A549 (cell line): ENCODE measurements at regions not wholly inside any gene's neighbourhood (a gene's known extent, or its start where the extent isn't known, plus 50 kb on each side); places are given as distances from the start of the nearest gene placed in this dataset.

ENCODE experiments used
- ATAC-seq, 2 experiments: fragments of 200-7000 bp in 1 of 2; fragments of >200 bp in 1 of 2; cut with Nextera tagmentation in 1 of 2; cut with Tn5 transposase in 1 of 2; 3 replicates each; pipeline versions ENCODE4 v1.8.0 to v1.9.1; 2018 to 2020; ENCODE audit warnings: mild to moderate bottlenecking in 1 of 2, moderate library complexity in 1 of 2
- CTCF ChIA-PET: fragments of 300-600 bp; sonication (Branson Sonifier 250); formaldehyde crosslinking; extraction: SDS; loops from one replicate; lab custom pipeline; 2021; ENCODE audit warnings: antibody characterized with exemption, inconsistent platforms; lab: Yijun Ruan, JAX
- POLR2A ChIA-PET: fragments of 350-600 bp; formaldehyde crosslinking; extraction: SDS; loops from one replicate; lab custom pipeline; 2021; ENCODE audit warnings: antibody characterized with exemption, inconsistent platforms; lab: Yijun Ruan, JAX
- DNase-seq, 2 experiments: peaks; one replicate each; pipeline versions ENCODE4 v3.0.0 to v3.0.0-alpha.2; 2011 to 2016; ENCODE audit warnings: low read depth in 1 of 2, low spot score in 1 of 2
- FAIRE-seq: peaks from 2 replicates; lab custom pipeline; 2011; peaks lifted over from hg19 to GRCh38; lab: Jason Lieb, UNC
- H3K27ac ChIP-seq, 2 experiments: fragments of >200 bp; sonication (Bioruptor Twin); formaldehyde crosslinking; 3 replicates each; pipeline ENCODE4 v1.5.1; 2016 to 2017
- H3K4me1 ChIP-seq: fragments of >200 bp; sonication (Bioruptor Twin); formaldehyde crosslinking; 3 replicates; pipeline ENCODE4 v1.6.1; 2016
- H3K4me2 ChIP-seq: fragments of >200 bp; sonication (Bioruptor Twin); formaldehyde crosslinking; 3 replicates; pipeline ENCODE4 v1.6.1; 2016
- H3K4me3 ChIP-seq: fragments of >200 bp; sonication (Bioruptor Twin); formaldehyde crosslinking; 3 replicates; pipeline ENCODE4 v1.5.1; 2016
- H3K9me3 ChIP-seq: fragments of >200 bp; sonication (Bioruptor Twin); formaldehyde crosslinking; 3 replicates; pipeline ENCODE4 v1.6.1; 2016
- ATOH8 ChIP-seq: fragments of 250-450 bp; sonication (Bioruptor Pico); IDR thresholded peaks from 2 replicates; pipeline ENCODE4 v1.5.0; 2020; ENCODE audit warnings: low read depth, mild to moderate bottlenecking, moderate library complexity
- CBX2 ChIP-seq: fragments of 200-600 bp; sonication (generic); IDR thresholded peaks from 2 replicates; pipeline ENCODE4 v1.6.1; 2016; ENCODE audit warnings: low read depth, mild to moderate bottlenecking, borderline replicate concordance
- CBX8 ChIP-seq: fragments of 200-600 bp; sonication (generic); IDR thresholded peaks from 2 replicates; pipeline ENCODE4 v1.6.1; 2016
- CHD2 ChIP-seq: fragments of 150-350 bp; IDR thresholded peaks from 2 replicates; pipeline ENCODE4 v1.6.1; 2014; ENCODE audit warnings: low read length; ENCODE audit not compliant: partially characterized antibody
- E2F6 ChIP-seq: IDR thresholded peaks from 2 replicates; pipeline ENCODE4 v1.6.1; 2012; ENCODE audit warnings: low read depth, borderline replicate concordance
- EP300 ChIP-seq, 2 experiments: fragments of >200 bp; sonication (Bioruptor Twin); formaldehyde crosslinking; IDR thresholded peaks; 2 replicates in 1 of 2; 3 replicates in 1 of 2; pipeline ENCODE4 v1.6.1; 2016 to 2017
- ESRRA ChIP-seq: fragments of 150-350 bp; IDR thresholded peaks from 2 replicates; pipeline ENCODE4 v1.6.1; 2014; ENCODE audit warnings: mild to moderate bottlenecking, low read length, borderline replicate concordance
- FOSB ChIP-seq: fragments of 250-450 bp; sonication (Bioruptor Pico); IDR thresholded peaks from 2 replicates; pipeline ENCODE4 v1.5.0; 2020; ENCODE audit warnings: mild to moderate bottlenecking, moderate library complexity
- FOXS1 ChIP-seq: fragments of 250-450 bp; sonication (Bioruptor Pico); IDR thresholded peaks from 2 replicates; pipeline ENCODE4 v1.5.0; 2020; ENCODE audit warnings: mild to moderate bottlenecking, moderate library complexity
- HDAC2 ChIP-seq: fragments of 200-600 bp; sonication (generic); IDR thresholded peaks from 2 replicates; pipeline ENCODE4 v1.6.1; 2016
- HEYL ChIP-seq: fragments of 250-450 bp; sonication (Bioruptor Pico); IDR thresholded peaks from 2 replicates; pipeline ENCODE4 v1.8.0; 2021; ENCODE audit warnings: mild to moderate bottlenecking, moderate library complexity
- HOXB13 ChIP-seq: fragments of 250-450 bp; sonication (Bioruptor Pico); IDR thresholded peaks from 2 replicates; pipeline ENCODE4 v1.5.0; 2020; ENCODE audit warnings: low read depth, mild to moderate bottlenecking, moderate library complexity
- HOXB5 ChIP-seq: fragments of 250-450 bp; sonication (Bioruptor Pico); IDR thresholded peaks from 2 replicates; pipeline ENCODE4 v1.5.0; 2020; ENCODE audit warnings: mild to moderate bottlenecking, moderate library complexity
- JUN ChIP-seq, 2 experiments: fragments of >200 bp; sonication (Bioruptor Twin); formaldehyde crosslinking; IDR thresholded peaks; 2 replicates in 1 of 2; 3 replicates in 1 of 2; pipeline ENCODE4 v1.6.1; 2016 to 2017
- MAZ ChIP-seq: fragments of 150-350 bp; IDR thresholded peaks from 2 replicates; pipeline ENCODE4 v1.6.1; 2014; ENCODE audit warnings: antibody characterized with exemption, low read depth, low read length, borderline replicate concordance
- NFE2L2 ChIP-seq: fragments of 150-350 bp; conservative IDR thresholded peaks from 2 replicates; pipeline ENCODE4 v1.6.1; 2014; ENCODE audit warnings: low read length
- PBX3 ChIP-seq: IDR thresholded peaks from 2 replicates; pipeline ENCODE4 v1.6.1; 2012
- POLR2A ChIP-seq: IDR thresholded peaks from 2 replicates; pipeline ENCODE4 v1.6.1; 2012; ENCODE audit warnings: mild to moderate bottlenecking, low read length
- POLR2AphosphoS2 ChIP-seq: conservative IDR thresholded peaks from 2 replicates; pipeline ENCODE4 v1.6.1; 2012; ENCODE audit warnings: low read length, improper control_type of control experiment, inconsistent platforms
- RAD21 ChIP-seq, 2 experiments: fragments of >200 bp in 1 of 2; sonication (Bioruptor Twin) in 1 of 2; formaldehyde crosslinking in 1 of 2; IDR thresholded peaks in 1 of 2; conservative IDR thresholded peaks in 1 of 2; 2 replicates in 1 of 2; 3 replicates in 1 of 2; pipeline ENCODE4 v1.6.1; 2012 to 2018; ENCODE audit warnings: inconsistent platforms in 1 of 2
- RARB ChIP-seq: fragments of 250-450 bp; sonication (Bioruptor Pico); IDR thresholded peaks from 2 replicates; pipeline ENCODE4 v1.8.0; 2021; ENCODE audit warnings: mild to moderate bottlenecking, moderate library complexity
- RCOR1 ChIP-seq: fragments of 150-350 bp; IDR thresholded peaks from 2 replicates; pipeline ENCODE4 v1.6.1; 2014; ENCODE audit warnings: antibody characterized with exemption, low read length, low read depth
- RFX5 ChIP-seq: fragments of 450-650 bp; IDR thresholded peaks from 2 replicates; pipeline ENCODE4 v1.7.1; 2014; ENCODE audit warnings: antibody characterized with exemption, mild to moderate bottlenecking, moderate library complexity
- TFCP2L1 ChIP-seq: fragments of 250-450 bp; sonication (Bioruptor Pico); IDR thresholded peaks from 2 replicates; pipeline ENCODE4 v1.5.0; 2021; ENCODE audit warnings: mild to moderate bottlenecking
- USF2 ChIP-seq: fragments of 450-650 bp; IDR thresholded peaks from 2 replicates; pipeline ENCODE4 v1.6.1; 2014; ENCODE audit warnings: antibody characterized with exemption
- ZSCAN20 ChIP-seq: fragments of 250-450 bp; sonication (Bioruptor Pico); IDR thresholded peaks from 2 replicates; pipeline ENCODE4 v1.8.0; 2022; ENCODE audit warnings: mild to moderate bottlenecking, moderate library complexity
- WGBS: methylation state at CpG from one replicate; pipeline ENCODE4 v1.1.6; 2017; ENCODE audit errors: missing lambda C conversion rate; 5-methylcytosine and 5-hydroxymethylcytosine counted together

- H3K4me2 ChIP-seq: no peak overlapping the region
- FAIRE-seq: no peak
- POLR2A ChIA-PET: no interaction called here
- no peak for TF ChIP-seq CBX2
- TF ChIP-seq HOXB13 (CRISPR knock-in tag): no peak
- TF ChIP-seq RFX5: no peak
- no peak for TF ChIP-seq RCOR1
- TF ChIP-seq ESRRA: no peak
- no peak overlapping the region for H3K27ac ChIP-seq
- DNase-seq: no peak
- ATAC-seq: no peak
- 36% methylated on average over 2 of the region's 2 CpGs for WGBS
- no peaks in the 10 kb centered on the region for H3K9me3 ChIP-seq
- CTCF ChIA-PET: no interaction called here
- no peak overlapping the region for H3K4me3 ChIP-seq
- H3K4me1 ChIP-seq: no peaks in the 10 kb centered on the region
Observed at GRCh38 chr13:76800943-76801342, 85.3 kb downstream of the KCTD12 start.

GRCh38 chr13:76799696-76800095, 86.5 kb downstream of the KCTD12 start:
- Histone ChIP-seq H3K4me2 (no peak overlapping the region), H3K4me1 (no peaks in the 10 kb centered on the region), H3K9me3 (no peaks in the 10 kb centered on the region), H3K27ac (no peak overlapping the region), H3K4me3 (no peak overlapping the region)
- 7% methylated on average over 3 of the region's 3 CpGs for WGBS
- POLR2A ChIA-PET: no interaction called here
- no peak for FAIRE-seq
- no peak for DNase-seq
- no peak for ATAC-seq
- TF ChIP-seq MAZ (no peak), POLR2A (no peak), POLR2AphosphoS2 (no peak), EP300 (IDR thresholded peaks at IDR 0.05) (no peak), JUN (IDR thresholded peaks at IDR 0.05) (no peak), E2F6 (no peak), FOXS1 (CRISPR knock-in tag) (no peak), ZSCAN20 (CRISPR knock-in tag) (no peak), CBX2 (no peak), NFE2L2 (no peak), HOXB5 (CRISPR knock-in tag) (no peak), HDAC2 (no peak)
- CTCF ChIA-PET: no interaction called here

- TF ChIP-seq FOSB: no peak
- no peak for TF ChIP-seq CHD2
- TF ChIP-seq HEYL: no peak
- no peak for TF ChIP-seq RARB (CRISPR knock-in tag)
- no peak for TF ChIP-seq FOXS1 (CRISPR knock-in tag)
- no peak for TF ChIP-seq PBX3
- no peak for TF ChIP-seq ATOH8 (CRISPR knock-in tag)
- no peak for TF ChIP-seq POLR2A
- TF ChIP-seq CBX8: no peak
- no peak for TF ChIP-seq USF2
- TF ChIP-seq TFCP2L1 (CRISPR knock-in tag): no peak
- TF ChIP-seq RFX5: no peak
- TF ChIP-seq RAD21 (conservative IDR thresholded peaks at IDR 0.05 in 1 of 2, IDR thresholded peaks at IDR 0.05 in 1 of 2): no peak
- Histone ChIP-seq H3K4me1 (no peaks in the 10 kb centered on the region), H3K4me3 (no peak overlapping the region), H3K27ac (no peak overlapping the region), H3K9me3 (no peaks in the 10 kb centered on the region), H3K4me2 (no peak overlapping the region)
- CTCF ChIA-PET: no interaction called here
- no peak for FAIRE-seq
- no peak for DNase-seq
- WGBS: 8% methylated on average over 2 of the region's 2 CpGs
- ATAC-seq: no peak
- POLR2A ChIA-PET: no interaction called here
Observed at GRCh38 chr13:76798037-76798436, 88.2 kb downstream of the KCTD12 start.
